ENCODE measurements at regions not wholly inside any gene's neighbourhood (a gene's known extent, or its start where the extent isn't known, plus 50 kb on each side); places are given as distances from the start of the nearest gene placed in this dataset.
A peak's percentile ranks its signal among the peaks of the same experiment; 100 is the strongest.
"Not testable (repeated sequence)": the region's sequence is repeated elsewhere in the genome, so short reads cannot be mapped to it uniquely, and the experiment has no call there.

DNA sequence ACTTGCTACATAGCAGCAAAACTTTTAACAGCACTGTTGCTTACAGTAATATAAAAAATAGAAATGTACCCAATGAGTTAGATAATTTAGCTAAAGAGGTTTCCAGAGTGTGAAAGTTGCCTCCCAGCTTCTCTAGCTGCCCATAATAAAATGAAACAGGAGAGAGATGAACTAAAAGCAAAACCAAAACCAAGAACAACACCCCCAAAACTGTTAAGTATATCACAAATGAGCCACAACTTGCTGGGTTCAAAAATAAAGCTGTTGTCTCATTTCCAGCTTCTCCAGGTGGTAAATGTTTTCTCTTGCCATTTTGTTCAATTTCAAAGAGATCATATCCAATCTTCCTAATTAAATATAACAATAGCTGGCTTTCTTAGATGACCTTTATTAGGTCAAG is 614.0 kb downstream of the ETNK1 start:
- Histone ChIP-seq H3K9me3 (no peaks in the 10 kb centered on the region), H3K4me3 (no peak overlapping the region), H3K27me3 (no peaks in the 10 kb centered on the region), H3K27ac (no peak overlapping the region), H3K4me1 (no peaks in the 10 kb centered on the region), H3K36me3 (no peaks in the 10 kb centered on the region)
- intact Hi-C loops (cut with DNase I) = no loop called here
- TF ChIP-seq, protein P1, sequence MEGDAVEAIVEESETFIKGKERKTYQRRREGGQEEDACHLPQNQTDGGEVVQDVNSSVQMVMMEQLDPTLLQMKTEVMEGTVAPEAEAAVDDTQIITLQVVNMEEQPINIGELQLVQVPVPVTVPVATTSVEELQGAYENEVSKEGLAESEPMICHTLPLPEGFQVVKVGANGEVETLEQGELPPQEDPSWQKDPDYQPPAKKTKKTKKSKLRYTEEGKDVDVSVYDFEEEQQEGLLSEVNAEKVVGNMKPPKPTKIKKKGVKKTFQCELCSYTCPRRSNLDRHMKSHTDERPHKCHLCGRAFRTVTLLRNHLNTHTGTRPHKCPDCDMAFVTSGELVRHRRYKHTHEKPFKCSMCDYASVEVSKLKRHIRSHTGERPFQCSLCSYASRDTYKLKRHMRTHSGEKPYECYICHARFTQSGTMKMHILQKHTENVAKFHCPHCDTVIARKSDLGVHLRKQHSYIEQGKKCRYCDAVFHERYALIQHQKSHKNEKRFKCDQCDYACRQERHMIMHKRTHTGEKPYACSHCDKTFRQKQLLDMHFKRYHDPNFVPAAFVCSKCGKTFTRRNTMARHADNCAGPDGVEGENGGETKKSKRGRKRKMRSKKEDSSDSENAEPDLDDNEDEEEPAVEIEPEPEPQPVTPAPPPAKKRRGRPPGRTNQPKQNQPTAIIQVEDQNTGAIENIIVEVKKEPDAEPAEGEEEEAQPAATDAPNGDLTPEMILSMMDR (IDR thresholded peaks at IDR 0.05) = no peak
- DNase-seq = no peak
- no peak for ATAC-seq

DNA sequence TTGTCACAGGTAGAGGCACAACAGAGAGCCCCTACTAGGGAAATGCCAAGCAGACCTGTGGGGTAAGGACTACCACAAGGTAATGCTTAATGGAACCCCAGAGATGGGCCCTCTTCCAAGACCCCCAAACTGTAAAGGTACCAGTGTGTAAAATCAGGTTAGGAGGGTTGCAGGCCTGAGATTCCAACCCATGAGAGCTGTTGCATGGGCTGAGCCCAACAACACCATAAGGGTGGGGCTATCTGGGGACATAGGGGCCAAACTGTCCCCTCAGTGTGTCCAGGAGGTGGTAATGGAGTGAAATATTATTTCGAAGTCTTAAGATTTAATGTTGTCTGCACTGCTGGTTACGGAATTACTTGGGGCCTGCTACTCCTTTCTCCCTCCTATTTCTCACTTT is 620.2 kb downstream of the ETNK1 start:
- ATAC-seq = no peak
- H3K9me3 ChIP-seq = no peaks in the 10 kb centered on the region
- no peak overlapping the region for H3K4me3 ChIP-seq
- H3K4me1 ChIP-seq = no peaks in the 10 kb centered on the region
- no peaks in the 10 kb centered on the region for H3K27me3 ChIP-seq
- intact Hi-C loops (cut with DNase I) = no loop called here
- H3K36me3 ChIP-seq = no peaks in the 10 kb centered on the region
- DNase-seq = no peak
- no peak overlapping the region for H3K27ac ChIP-seq
- TF ChIP-seq, protein P1 (IDR thresholded peaks at IDR 0.05) = no peak

DNA sequence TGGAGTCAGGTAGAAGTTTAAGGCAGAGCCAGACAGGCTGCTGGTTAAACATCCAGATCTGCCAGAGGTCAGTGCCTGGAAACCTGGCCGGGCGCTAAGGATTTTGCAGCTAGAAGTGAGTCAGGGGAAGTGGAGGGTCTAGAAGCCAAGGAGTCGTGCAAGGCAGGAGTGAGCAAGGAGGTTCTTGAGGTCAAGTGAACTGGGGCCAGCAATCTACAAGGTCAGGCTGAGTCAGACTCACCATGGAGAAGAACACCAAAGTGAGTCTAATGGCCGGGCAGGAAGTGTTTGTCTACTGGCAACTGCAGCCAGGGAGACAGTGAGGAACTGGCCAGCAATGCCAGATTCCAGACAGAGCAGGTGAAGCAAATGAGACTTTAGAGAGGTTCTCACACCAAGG is 628.2 kb downstream of the ETNK1 start:
- DNase-seq (peak in 1 of 4 donors; percentile 10), ATAC-seq (no peak)
- TF ChIP-seq, protein P1 (IDR thresholded peaks at IDR 0.05) = no peak
- Histone ChIP-seq H3K9me3 (peaks cover 0 to 3% of the 10 kb centered on the region in 2 donors), H3K27me3 (no peaks in the 10 kb centered on the region), H3K4me1 (no peaks in the 10 kb centered on the region), H3K27ac (no peak overlapping the region), H3K36me3 (no peaks in the 10 kb centered on the region), H3K4me3 (no peak overlapping the region)
- intact Hi-C loops (cut with DNase I) = no loop called here

DNA sequence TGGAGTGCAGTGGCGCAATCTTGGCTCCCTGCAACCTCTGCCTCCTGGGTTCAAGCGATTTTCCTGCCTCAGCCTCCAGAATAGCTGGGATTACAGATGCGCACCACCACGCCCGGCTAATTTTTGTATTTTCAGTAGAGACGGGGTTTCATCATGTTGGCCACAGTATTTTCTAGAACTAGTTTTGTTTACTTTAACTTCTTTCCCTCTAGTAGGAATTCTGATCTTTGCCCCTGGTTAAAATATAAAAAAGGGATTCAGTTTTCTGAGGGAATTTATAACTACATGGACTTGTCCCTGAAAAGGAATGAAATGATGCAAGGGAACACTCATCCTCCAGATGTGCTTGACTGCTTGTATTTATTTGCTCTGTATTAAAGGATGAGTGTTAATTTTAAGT is 628.9 kb downstream of the ETNK1 start:
- ATAC-seq; H3K9me3 ChIP-seq; H3K36me3 ChIP-seq; H3K27me3 ChIP-seq; H3K27ac ChIP-seq; DNase-seq; H3K4me3 ChIP-seq; H3K4me1 ChIP-seq; intact Hi-C loops (cut with DNase I): not testable (repeated sequence)

DNA sequence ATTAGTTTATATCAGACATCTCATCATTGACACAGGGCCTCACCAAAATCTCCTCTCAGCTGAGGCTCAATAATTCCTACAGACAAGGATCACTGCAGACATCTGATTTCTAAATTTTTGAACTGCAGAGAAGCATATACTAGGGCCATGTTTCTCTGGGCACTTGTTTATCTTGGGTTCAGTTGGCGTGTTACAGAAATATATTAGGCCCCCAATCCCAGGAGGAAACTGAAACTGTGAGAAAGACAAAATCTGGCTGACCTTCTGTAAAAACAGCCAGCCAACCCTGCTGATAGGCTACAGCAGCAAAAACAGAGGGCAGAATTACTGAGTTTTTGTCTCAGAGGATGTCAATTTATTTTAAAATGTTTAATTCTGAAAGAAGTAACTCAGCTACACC is 634.6 kb downstream of the ETNK1 start:
- H3K9me3 ChIP-seq = no peaks in the 10 kb centered on the region
- H3K27me3 ChIP-seq = no peaks in the 10 kb centered on the region
- no peaks in the 10 kb centered on the region for H3K4me1 ChIP-seq
- ATAC-seq = no peak
- H3K4me3 ChIP-seq = no peak overlapping the region
- intact Hi-C loops (cut with DNase I) = no loop called here
- H3K27ac ChIP-seq = no peak overlapping the region
- TF ChIP-seq, protein P1 (IDR thresholded peaks at IDR 0.05) = no peak
- H3K36me3 ChIP-seq = no peaks in the 10 kb centered on the region
- DNase-seq = no peak

DNA sequence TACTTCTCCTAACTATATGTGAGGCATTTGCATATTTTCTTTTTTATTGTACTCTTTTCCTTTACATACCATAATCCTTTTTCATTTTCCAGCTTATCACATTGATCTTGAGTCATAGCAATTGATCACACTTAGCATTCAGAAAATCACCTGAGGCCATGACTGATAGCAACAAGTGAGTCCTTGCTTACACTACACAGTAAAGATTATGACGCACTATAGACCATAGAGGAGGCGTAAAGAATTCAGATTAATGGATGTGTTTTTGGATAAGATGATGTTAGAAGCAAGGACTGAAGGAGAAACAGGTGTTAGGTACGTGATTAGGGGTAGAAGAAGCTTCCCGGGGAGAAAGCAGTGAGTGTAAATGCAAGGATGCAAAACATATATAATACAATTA is 637.7 kb downstream of the ETNK1 start:
- Histone ChIP-seq H3K27ac (no peak overlapping the region), H3K4me1 (no peaks in the 10 kb centered on the region), H3K4me3 (no peak overlapping the region), H3K36me3 (no peaks in the 10 kb centered on the region), H3K27me3 (no peaks in the 10 kb centered on the region), H3K9me3 (peaks cover 0 to 2% of the 10 kb centered on the region in 2 donors)
- DNase-seq = no peak
- intact Hi-C loops (cut with DNase I) = no loop called here
- no peak for ATAC-seq
- TF ChIP-seq, protein P1 (IDR thresholded peaks at IDR 0.05) = no peak

All from left lung (tissue), 4 donors.